ENCODE measurements at regions not wholly inside any gene's neighbourhood (a gene's known extent, or its start where the extent isn't known, plus 50 kb on each side); places are given as distances from the start of the nearest gene placed in this dataset.

- no peak for DNase-seq
Measured at GRCh38 chr10:117638664-117639200, 96.2 kb downstream of the EMX2 start.

GRCh38 chr10:117640406-117640805, 97.9 kb downstream of the EMX2 start:
- no peak for DNase-seq

DNA sequence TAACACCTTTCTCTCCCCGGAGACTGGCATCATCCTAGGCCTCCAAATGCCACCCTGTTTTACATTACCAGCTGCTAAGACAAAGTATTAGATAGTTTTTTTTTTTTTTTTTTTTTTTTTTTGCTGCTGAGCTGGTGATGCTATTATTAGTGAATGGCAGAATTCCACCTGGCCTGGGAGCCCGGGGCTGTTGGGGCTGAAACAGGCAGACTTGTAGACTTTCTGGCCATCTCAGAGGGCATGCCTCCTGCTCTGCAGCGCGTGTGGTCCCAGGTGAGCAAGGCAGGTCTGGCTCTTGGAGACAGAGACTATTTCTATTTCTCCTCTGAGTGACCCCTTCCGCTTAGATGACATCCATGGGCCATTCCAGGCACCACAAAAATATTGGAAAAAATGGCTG, 104.2 kb downstream of the EMX2 start:
- DNase-seq: no peak

DNA sequence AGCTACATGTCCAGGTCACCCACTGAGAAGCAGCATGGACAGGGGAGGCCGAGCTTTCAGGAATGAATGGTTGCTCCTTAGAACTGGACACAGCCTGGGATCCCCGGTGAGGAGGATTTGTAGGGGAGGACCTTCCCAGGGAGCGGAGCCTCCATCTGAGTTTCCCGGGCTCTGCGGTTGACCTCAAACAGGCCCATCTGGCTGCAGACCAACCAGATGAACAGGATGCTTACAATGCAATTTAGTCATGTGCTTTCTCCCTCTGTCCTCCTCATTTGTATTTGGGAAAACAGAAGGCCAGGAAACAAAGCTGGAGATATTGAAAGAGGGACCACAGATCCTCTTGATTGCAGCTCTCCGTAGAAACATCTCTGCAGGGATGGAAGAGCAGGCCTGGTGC, 104.8 kb downstream of the EMX2 start:
- DNase-seq: no peak

GRCh38 chr10:117651121-117651520, 108.6 kb downstream of the EMX2 start:
- no peak for DNase-seq

- DNase-seq: no peak
Measured at GRCh38 chr10:117652228-117653169, 110.0 kb downstream of the EMX2 start.

DNA sequence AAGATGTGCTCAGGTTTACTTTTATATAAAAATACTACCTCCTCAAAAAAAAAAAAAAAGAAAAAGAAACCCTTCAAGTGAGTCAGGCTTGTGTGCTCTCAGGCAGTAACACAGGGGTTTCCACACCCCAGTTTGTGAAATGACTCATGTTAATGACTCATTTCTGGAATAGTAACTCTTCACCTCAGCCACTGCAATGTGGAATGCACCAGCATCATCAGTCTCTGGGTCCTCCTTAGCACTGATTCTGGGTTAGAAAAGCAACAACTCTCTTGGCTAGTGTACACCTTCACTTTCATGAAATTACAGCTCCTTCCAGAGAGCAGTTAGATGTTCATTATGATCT, 110.6 kb downstream of the EMX2 start:
- DNase-seq: no peak

DNA sequence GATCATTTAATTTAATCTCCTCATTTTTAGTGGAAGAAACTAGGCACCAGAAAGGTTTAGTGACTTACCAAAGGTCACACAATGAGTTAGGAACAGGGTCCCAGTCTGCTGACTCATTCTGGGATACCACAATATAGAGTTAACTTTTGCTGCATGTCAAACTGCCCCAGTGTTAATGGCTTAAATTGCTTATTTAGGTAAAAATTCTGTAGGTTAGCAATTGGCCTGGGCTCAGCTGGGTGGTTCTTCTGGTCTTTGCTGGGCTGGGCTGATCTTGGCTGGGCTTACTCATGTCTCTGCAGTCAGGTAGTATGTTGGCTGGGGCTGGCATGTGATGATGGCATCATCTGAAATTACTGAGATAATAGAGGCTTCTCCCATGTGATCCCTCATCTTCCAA, 111.6 kb downstream of the EMX2 start:
- DNase-seq: no peak

DNA sequence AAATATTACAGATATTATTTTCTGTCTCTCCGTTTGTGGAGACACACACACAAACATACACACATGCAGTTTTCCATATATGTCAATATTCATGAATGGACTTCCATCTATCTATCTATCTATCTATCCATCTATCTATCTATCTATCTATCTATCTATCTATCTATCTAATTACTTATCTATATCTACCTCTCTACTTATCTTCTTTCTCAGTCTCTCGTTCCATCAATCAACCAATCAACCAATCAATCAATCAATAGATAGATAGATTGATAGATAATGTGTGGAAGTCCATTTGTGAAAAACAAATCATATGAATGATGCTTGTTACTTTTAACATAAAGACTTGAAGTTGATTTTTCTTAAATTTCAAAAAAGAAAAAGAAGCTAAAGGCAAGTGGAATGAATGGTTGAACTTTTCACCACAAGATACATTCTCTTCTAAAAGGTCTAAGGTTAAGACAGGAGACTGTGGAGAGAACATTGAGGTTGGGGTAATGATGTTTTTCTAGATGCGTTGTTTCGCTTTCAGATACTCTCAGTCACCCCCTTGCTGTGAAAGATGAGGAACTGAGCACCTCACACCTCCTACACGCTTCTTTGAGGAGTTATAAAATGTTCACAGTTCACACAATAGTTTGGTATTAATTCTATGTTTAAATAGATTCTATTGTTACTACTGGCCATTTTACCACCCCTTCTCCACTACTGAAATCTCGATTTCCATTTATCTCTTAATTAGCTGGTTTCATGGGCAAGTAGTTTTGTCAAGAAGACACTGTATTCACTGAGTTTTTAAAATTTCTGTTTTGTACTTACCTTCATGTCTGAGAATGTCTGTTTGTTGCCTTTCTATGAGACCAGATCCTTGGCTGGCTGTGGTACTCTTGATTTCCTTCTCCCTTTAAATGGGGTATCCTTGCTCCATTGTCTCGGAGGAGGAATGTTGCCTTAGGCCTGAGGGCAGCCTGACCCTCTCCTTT, 114.1 kb downstream of the EMX2 start:
- no peak for DNase-seq

GRCh38 chr10:117661316-117661715, 118.8 kb downstream of the EMX2 start:
- no peak for DNase-seq

GRCh38 chr10:117662126-117662525, 119.6 kb downstream of the EMX2 start:
- no peak for DNase-seq

DNA sequence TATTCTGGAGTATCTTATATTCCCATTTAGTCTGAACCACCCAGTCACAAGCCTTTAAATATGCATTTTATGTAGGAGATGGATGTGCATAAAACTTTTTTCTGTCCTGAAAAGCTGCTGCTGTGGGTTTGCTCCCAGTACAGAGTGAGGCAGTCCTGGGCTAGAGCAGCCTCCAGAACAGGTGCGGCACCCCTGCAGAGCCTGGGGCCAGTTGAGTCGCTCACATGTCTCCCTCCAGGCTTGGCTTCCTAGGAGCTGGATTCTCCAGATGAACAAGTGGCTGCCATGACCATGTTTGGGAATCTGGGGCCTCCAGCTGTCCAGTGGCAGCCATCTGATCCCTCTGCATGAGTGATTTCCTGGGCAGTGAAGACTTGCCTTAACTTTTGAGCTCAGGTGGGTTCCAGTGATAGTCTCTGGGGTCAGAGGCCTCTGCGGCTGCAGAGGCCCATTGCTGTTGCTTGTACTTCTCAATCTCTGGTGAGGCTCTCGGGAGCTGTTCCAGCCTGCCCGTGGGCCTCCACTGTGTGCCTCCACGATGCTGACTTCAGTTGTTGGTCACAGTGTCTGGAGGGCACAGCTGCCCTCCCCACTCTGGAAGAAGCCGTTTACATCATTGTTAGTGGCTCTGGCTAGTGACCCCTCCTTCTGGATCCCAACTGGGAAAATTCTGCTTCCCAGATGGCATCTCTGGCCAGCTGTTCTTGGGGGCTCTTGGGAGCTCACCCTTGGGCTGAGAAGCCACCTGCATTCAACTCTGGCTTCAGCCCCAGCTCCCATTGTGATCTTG, 120.4 kb downstream of the EMX2 start:
- DNase-seq: no peak

DNA sequence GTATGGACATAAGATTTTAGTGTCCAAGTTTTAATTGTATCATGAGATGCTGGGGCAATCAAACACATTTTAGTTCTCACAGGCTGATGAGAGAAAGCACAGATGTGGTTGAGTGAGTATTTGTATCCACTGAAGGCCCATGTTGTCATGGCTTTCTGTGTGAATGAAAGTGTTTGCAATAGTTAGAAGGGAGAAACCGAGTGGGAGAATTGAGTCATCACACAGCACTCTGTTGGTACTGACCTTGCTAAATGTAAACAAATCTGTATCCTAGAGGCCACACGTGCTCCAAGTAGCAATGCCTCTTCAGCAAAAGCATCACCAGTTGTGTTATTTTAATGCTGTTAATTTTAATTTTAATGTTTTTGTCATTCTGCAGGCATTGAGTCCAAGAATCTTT, 121.2 kb downstream of the EMX2 start:
- no peak for DNase-seq

DNA sequence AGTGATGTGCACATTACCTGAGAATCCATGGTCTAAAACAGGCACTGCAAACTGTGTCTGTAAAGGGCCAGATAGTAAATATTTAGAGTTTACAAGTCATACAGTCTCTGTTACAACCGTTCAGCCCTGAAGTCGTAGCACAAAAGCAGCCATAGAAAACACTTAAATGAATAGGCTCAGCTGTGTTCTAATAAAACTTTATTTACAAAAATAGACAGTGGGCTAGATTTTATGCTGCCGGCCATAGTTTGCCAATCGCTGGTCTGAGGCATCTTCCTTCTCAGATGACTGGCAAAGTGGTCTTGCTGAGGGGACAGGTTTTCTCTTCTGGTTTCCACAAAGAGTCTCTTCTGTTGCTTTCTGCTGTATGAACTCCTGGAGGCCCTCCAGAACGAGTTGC, 121.7 kb downstream of the EMX2 start:
- DNase-seq: no peak

- no peak for DNase-seq
Measured at GRCh38 chr10:117666166-117666565, 123.6 kb downstream of the EMX2 start.

- DNase-seq: no peak
Measured at GRCh38 chr10:117666965-117667364, 124.4 kb downstream of the EMX2 start.

DNA sequence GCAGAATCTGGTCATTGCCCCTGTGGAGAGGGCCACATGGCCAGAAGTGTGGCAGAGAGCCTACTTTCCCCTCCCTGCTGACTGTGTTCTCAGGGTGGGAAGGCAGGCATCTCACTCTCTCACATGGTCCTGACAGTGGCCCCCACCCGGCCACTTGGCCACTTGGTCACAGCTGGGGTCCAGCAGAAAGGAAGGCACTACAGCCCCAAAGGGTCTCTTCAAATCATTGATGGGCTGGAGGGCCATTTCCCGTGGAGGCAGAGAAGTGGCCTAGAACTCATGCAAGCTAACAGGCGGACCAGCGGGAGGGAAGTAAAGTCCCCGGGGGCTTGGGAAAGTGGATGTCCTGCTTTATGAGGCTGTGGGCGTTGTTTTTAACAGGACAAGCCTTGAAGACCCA, 125.3 kb downstream of the EMX2 start:
- DNase-seq: no peak

DNA sequence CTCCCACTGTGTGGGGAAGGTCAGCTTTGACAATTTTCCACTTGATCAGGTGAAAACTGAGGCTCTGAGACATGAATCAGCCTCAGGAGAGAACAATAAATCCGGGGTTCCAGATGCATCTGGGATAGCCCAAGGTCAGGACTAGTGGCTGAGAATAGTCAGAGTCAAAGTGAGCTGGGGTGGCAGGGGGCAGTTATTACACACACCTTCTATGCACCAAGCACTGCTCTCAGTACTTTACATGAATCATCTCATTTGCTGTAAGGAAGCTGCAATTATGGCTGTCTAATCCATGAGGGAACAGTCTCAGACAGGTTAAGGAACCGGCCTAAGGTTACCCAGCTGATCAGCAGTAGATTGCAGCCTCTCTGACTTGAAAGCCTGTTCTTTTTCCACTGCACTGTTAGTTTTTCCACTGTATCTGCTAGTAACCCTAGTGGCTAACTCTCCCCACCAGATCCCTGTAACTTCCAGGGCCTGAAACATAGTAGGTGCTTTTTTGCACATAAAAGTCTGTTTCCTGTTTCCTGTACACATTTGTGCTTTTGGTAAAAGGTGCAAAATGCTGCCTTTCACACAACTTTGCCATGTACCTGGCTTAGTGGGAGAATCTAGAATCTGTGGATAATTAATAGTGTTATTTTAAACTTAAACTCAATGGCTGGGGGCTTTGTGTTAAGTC, 125.9 kb downstream of the EMX2 start:
- DNase-seq: no peak

DNA sequence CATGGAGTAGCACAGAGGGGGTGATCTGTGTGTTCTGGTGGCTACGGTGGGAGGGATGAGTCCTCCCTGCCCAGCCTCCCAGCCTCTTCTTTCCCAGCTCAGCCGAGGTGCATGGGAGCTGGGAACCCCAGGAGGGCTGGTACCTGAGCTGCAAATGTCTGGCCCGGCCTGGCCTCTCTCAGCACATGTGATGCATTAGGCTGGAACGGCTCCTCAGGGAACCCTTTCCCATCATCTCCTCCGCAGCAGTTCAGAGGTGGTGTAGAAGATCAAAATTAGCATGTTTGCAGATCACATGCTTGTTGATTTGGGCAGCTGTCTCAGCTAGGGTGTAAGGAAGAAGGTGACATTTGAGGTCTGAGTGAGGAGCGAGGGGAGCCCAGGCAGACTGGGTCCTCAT, 126.6 kb downstream of the EMX2 start:
- DNase-seq: no peak

DNA sequence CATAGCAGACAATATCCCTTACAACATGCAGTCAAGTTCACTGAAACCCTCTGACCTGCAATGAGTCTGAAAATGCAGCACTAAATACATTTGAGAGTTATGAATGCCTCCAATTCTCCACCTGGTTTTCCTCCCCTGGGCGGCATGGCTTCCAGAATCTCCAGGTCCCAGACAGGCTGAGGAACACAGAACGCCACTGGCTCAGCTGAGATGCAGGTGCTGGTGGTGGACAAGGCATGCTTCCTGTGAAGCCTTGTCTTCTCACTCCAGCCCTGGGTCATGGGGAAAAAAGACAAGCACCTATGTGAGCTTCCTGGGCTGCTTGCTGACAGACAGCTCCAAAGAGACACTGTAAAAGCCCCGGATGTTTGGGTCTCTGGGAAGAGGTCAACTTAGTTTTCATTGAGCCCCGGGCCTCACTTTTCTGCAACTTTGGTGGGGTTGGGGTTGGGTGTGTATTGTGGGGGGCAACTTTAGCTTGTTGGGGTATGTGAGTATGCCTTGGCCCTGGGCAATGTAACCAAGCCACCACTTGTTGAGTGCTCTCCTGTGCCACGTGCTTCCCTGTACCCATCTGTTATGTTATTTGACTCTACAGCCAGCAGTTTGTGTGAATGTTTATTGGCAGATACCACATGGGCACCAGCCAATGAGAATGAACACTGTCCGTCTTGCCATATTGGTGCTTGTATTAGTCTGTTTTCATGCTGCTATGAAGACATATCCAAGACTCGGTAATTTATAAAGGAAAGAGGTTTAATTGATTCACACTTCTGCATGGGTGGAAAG, 127.8 kb downstream of the EMX2 start:
- DNase-seq: no peak

All from hematopoietic multipotent progenitor cell treated with erythropoietin and hydrocortisone succinate and interleukin-3 and kit ligand, for 8 days (in vitro differentiated cells).